SU-DHL-6 (cell line): ENCODE measurements at regions not wholly inside any gene's neighbourhood (a gene's known extent, or its start where the extent isn't known, plus 50 kb on each side); places are given as distances from the start of the nearest gene placed in this dataset.

Experiments
- H2AFZ ChIP-seq: fragments of 200-600 bp; sonication (generic); 2 replicates; pipeline ENCODE4 v1.6.1; 2014; ENCODE audit warnings: low read depth, mild to moderate bottlenecking, moderate library complexity, mixed read lengths, antibody characterized with exemption, low read length; ENCODE audit not compliant: severe bottlenecking
- H3F3A ChIP-seq: fragments of 200-600 bp; shearing (Covaris generic); 2 replicates; pipeline ENCODE4 v1.6.0; 2016; ENCODE audit warnings: antibody characterized with exemption, mild to moderate bottlenecking; ENCODE audit not compliant: insufficient read depth
- H3K27ac ChIP-seq: fragments of 200-600 bp; sonication (generic); 2 replicates; pipeline ENCODE4 v1.5.1; 2016; ENCODE audit warnings: low read depth, mild to moderate bottlenecking, low read length, moderate library complexity, mixed read lengths
- H3K27me3 ChIP-seq: fragments of 200-600 bp; sonication (generic), shearing (Covaris generic); 2 replicates; pipeline ENCODE4 v1.6.0; 2014; ENCODE audit warnings: mild to moderate bottlenecking, low read length
- H3K36me3 ChIP-seq: fragments of 200-600 bp; sonication (generic); 2 replicates; pipeline ENCODE4 v1.6.1; 2014; ENCODE audit warnings: mild to moderate bottlenecking, low read length, mixed read lengths
- H3K4me2 ChIP-seq: fragments of 300-600, 200-600 bp; shearing (Covaris generic), sonication (generic); 2 replicates; pipeline ENCODE4 v1.6.0; 2014; ENCODE audit warnings: low read length, low read depth, mild to moderate bottlenecking; ENCODE audit not compliant: poor library complexity, severe bottlenecking
- H3K4me3 ChIP-seq: fragments of 200-600 bp; sonication (generic); 2 replicates; pipeline ENCODE4 v1.5.1; 2014; ENCODE audit warnings: antibody characterized with exemption, low read length, mild to moderate bottlenecking, mixed read lengths; ENCODE audit not compliant: insufficient read depth, poor library complexity, severe bottlenecking
- H3K79me2 ChIP-seq: fragments of 200-600 bp; sonication (generic); 2 replicates; pipeline ENCODE4 v1.6.1; 2014; ENCODE audit warnings: mild to moderate bottlenecking, low read length, moderate library complexity; ENCODE audit not compliant: insufficient read depth
- H3K9ac ChIP-seq: fragments of 200-600 bp; sonication (generic); 2 replicates; pipeline ENCODE4 v1.7.0; 2014; ENCODE audit warnings: mild to moderate bottlenecking, low read length
- H3K9me2 ChIP-seq: fragments of 200-600 bp; sonication (generic); replicated peaks from 2 replicates; pipeline ENCODE4 v1.6.1; 2014; ENCODE audit warnings: low read length; ENCODE audit not compliant: insufficient read depth
- H3K9me3 ChIP-seq: fragments of 200-600 bp; sonication (generic); 2 replicates; pipeline ENCODE4 v1.6.1; 2014; ENCODE audit warnings: low read length, mixed read lengths; ENCODE audit not compliant: insufficient read depth
- H4K20me1 ChIP-seq: fragments of 200-600 bp; sonication (generic); 2 replicates; pipeline ENCODE4 v1.6.1; 2014; ENCODE audit warnings: low read depth, mild to moderate bottlenecking, antibody characterized with exemption, low read length, moderate library complexity, mixed read lengths
- CTCF ChIP-seq: fragments of 200-600 bp; sonication (generic); IDR thresholded peaks from one replicate; pipeline ENCODE4 v1.5.1; 2017; ENCODE audit warnings: antibody characterized with exemption, mild to moderate bottlenecking, low read length, moderate library complexity; ENCODE audit not compliant: insufficient read depth, poor library complexity, severe bottlenecking
- EZH2phosphoT487 ChIP-seq: fragments of 200-600 bp; sonication (generic), shearing (Covaris generic); conservative IDR thresholded peaks from 2 replicates; pipeline ENCODE4 v1.6.1; 2018; ENCODE audit warnings: mild to moderate bottlenecking, antibody characterized with exemption, low read length, moderate library complexity, mixed read lengths

DNA sequence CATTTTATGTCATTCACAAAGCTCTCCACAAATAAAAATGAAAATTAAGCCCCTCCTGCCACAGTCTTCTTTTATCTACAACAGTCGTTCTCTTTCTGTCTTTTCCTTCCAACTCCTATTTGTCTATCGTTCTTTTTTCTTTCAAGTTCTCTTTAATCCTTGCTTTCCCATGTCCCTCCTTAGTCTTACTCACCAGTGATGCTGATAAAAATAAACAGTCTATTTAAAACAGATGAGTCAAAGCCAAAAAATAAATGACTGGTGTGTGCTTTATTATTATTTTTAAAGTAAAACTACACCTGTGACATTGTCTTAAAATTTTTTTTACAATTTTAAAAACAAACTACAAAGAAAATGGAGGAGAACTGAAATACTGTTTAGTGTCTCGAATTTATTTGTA is 137.1 kb upstream of the TMEM161B start:
- H4K20me1 ChIP-seq = no peaks in the 10 kb centered on the region
- H3K4me3 ChIP-seq = no peak overlapping the region
- no peak overlapping the region for H3K27ac ChIP-seq
- no peak overlapping the region for H3K4me2 ChIP-seq
- H3F3A ChIP-seq = no peaks in the 10 kb centered on the region
- no peak overlapping the region for H3K9ac ChIP-seq
- H3K9me2 ChIP-seq = no peaks in the 10 kb centered on the region
- no peaks in the 10 kb centered on the region for H3K9me3 ChIP-seq
- TF ChIP-seq CTCF (no peak), EZH2phosphoT487 (no peak)
- no peak overlapping the region for H2AFZ ChIP-seq
- no peaks in the 10 kb centered on the region for H3K36me3 ChIP-seq
- no peaks in the 10 kb centered on the region for H3K79me2 ChIP-seq
- H3K27me3 ChIP-seq = no peaks in the 10 kb centered on the region

- Histone ChIP-seq H3K4me3 (no peak overlapping the region), H3K27ac (no peak overlapping the region), H2AFZ (no peak overlapping the region), H3K36me3 (no peaks in the 10 kb centered on the region), H4K20me1 (no peaks in the 10 kb centered on the region), H3K27me3 (no peaks in the 10 kb centered on the region), H3K4me2 (no peak overlapping the region), H3K9me3 (no peaks in the 10 kb centered on the region), H3F3A (no peaks in the 10 kb centered on the region), H3K9me2 (no peaks in the 10 kb centered on the region), H3K79me2 (no peaks in the 10 kb centered on the region), H3K9ac (no peak overlapping the region)
- TF ChIP-seq EZH2phosphoT487 (no peak), CTCF (no peak)
These were observed 135.8 kb upstream of the TMEM161B start for GRCh38 chr5:88404405-88404804.

GRCh38 chr5:88401686-88402085 is 133.0 kb upstream of the TMEM161B start:
- H3F3A ChIP-seq = no peaks in the 10 kb centered on the region
- no peak overlapping the region for H3K4me2 ChIP-seq
- no peak overlapping the region for H2AFZ ChIP-seq

More at GRCh38 chr5:88401686-88402085, 133.0 kb upstream of the TMEM161B start:
- no peaks in the 10 kb centered on the region for H3K36me3 ChIP-seq
- no peak overlapping the region for H3K27ac ChIP-seq
- no peaks in the 10 kb centered on the region for H4K20me1 ChIP-seq
- no peaks in the 10 kb centered on the region for H3K27me3 ChIP-seq
- no peaks in the 10 kb centered on the region for H3K9me2 ChIP-seq
- H3K9me3 ChIP-seq = no peaks in the 10 kb centered on the region
- no peak overlapping the region for H3K9ac ChIP-seq
- no peaks in the 10 kb centered on the region for H3K79me2 ChIP-seq
- no peak overlapping the region for H3K4me3 ChIP-seq
- TF ChIP-seq CTCF = no peak
- no peak for TF ChIP-seq EZH2phosphoT487
